Stimulated activated naive CD8-positive, alpha-beta T cell treated with anti-CD3 and anti-CD28 coated beads, Interleukin-15, Interleukin-2, amounts not matched to agents 100 ng/mL and 50 ng/mL, for 24 hours (primary cell): ENCODE measurements at regions not wholly inside any gene's neighbourhood (a gene's known extent, or its start where the extent isn't known, plus 50 kb on each side); places are given as distances from the start of the nearest gene placed in this dataset.

Experiments used
- H3K27ac Mint-ChIP-seq: one replicate; pipeline ENCODE4 v1.8.0; 2021; ENCODE audit warnings: mild to moderate bottlenecking, mixed read lengths
- H3K27me3 Mint-ChIP-seq: one replicate; pipeline ENCODE4 v1.8.0; 2021; ENCODE audit warnings: mixed read lengths
- H3K36me3 Mint-ChIP-seq: one replicate; pipeline ENCODE4 v1.8.0; 2021; ENCODE audit warnings: low read depth, mixed read lengths
- H3K4me1 Mint-ChIP-seq: one replicate; pipeline ENCODE4 v1.8.0; 2021; ENCODE audit warnings: low read depth, mixed read lengths
- H3K4me3 Mint-ChIP-seq: one replicate; pipeline ENCODE4 v1.8.0; 2021; ENCODE audit warnings: mild to moderate bottlenecking, mixed read lengths
- H3K9me3 Mint-ChIP-seq: one replicate; pipeline ENCODE4 v1.8.0; 2021; ENCODE audit warnings: mixed read lengths

DNA sequence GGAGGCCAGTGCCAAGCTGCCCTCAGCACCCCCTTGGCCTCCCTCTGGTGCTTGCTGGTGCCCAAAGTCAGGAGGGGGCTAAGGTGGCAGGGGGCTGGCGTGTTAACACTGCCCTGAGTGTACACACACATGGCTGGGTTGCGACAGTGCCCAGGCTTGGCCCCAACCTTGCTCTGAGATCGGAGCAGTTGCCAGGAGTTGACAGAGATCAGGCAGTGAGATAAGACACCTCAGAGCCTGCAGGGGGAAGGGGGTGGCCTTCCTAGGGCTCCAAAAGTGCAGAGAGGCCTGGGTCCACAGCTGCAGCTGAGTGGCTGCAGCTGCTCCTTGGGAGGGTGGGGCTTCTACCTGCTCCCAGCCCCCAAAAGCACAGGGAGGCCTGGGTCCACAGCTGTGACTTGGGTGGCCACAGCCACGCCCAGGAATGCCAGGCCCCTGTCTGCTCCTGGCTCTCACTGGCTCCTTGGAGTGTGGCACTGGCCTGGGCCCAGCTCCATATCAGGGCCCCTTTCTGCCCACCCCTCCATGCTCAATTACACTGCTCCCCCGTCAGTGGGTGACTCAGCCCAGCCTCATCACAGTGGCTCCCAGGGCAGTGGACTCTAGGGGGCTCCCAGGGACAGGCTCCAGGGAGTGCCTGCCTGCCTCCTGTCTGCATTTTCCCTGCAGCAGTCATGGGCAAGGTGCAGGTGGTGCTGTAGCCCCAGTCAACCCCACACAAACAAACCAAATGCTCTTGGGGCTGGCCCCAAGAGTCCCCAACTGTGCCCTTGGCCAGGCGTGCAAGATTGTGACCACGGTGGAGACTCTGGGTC, 56.4 kb upstream of the C15orf39 start:
- Mint-ChIP-seq H3K4me3 (no peak overlapping the region), H3K4me1 (peaks cover 7% of the 10 kb centered on the region), H3K27ac (no peak overlapping the region), H3K9me3 (peaks cover 26% of the 10 kb centered on the region), H3K36me3 (peaks cover 14% of the 10 kb centered on the region), H3K27me3 (peaks cover 5% of the 10 kb centered on the region)

DNA sequence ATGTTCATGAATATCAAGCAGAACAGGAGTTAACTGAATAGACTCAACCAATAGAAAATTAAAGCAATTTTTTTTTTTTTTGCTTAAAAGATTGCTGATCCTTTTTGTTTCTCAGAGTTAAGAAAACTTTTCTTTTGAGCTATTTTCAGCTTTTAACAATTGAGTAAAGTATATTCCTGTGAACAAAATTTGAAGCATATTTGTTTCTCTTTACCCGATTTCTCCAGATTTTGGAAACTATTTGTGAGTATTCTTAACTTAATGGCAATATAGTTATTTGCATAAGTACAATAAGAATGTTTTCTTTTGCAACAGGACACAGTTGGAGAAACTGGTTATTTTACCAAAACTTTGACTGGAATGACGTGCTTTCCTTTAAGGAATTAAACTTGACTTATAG, 53.4 kb upstream of the C15orf39 start:
- Mint-ChIP-seq H3K4me1 (peaks cover 20% of the 10 kb centered on the region), H3K9me3 (peaks cover 7% of the 10 kb centered on the region), H3K4me3 (no peak overlapping the region), H3K27me3 (no peaks in the 10 kb centered on the region), H3K36me3 (peaks cover under 1% of the 10 kb centered on the region), H3K27ac (no peak overlapping the region)

DNA sequence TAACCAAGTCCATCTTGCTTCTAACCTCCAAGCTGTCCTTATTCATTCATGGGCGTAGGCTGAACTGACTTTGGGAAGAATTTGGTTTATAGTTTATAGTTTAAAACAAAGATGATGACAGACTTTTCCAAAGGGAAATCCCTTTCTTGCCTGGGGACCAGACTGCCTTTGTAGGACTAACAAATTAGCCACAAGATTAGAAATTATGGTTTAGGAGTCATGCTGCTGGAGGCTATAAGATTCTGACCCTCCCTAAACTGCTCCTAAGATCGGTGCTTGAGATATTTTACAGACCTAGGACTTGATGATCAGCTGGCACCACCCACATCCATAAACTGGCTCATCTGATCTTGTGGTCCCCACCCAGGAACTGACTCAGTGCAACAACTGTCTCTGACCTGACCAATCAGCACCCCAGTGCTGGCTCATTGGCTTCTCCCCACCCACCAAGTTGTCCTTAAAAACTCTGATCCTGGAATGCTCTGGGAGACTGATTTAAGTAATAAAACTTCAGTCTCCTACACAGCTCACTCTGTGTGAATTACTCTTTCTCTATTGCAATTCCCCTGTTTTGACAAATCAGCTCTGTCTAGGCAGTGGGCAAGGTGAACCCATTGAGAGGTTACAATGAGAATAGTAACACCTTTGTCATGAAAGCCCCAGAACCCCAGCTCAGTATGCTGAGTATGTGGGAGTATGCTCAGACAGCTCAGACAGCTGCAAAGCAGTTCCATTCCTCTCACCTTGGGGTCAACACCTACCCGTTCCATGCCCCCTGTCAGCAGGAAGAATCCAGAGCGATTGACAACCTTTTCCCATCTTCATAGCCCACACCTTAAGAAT, 51.6 kb upstream of the C15orf39 start:
- peak overlapping the region; percentile 5 for H3K27ac Mint-ChIP-seq
- H3K36me3 Mint-ChIP-seq: no peaks in the 10 kb centered on the region
- H3K27me3 Mint-ChIP-seq: no peaks in the 10 kb centered on the region
- peaks cover 28% of the 10 kb centered on the region for H3K4me1 Mint-ChIP-seq
- H3K4me3 Mint-ChIP-seq: no peak overlapping the region
- H3K9me3 Mint-ChIP-seq: no peaks in the 10 kb centered on the region

DNA sequence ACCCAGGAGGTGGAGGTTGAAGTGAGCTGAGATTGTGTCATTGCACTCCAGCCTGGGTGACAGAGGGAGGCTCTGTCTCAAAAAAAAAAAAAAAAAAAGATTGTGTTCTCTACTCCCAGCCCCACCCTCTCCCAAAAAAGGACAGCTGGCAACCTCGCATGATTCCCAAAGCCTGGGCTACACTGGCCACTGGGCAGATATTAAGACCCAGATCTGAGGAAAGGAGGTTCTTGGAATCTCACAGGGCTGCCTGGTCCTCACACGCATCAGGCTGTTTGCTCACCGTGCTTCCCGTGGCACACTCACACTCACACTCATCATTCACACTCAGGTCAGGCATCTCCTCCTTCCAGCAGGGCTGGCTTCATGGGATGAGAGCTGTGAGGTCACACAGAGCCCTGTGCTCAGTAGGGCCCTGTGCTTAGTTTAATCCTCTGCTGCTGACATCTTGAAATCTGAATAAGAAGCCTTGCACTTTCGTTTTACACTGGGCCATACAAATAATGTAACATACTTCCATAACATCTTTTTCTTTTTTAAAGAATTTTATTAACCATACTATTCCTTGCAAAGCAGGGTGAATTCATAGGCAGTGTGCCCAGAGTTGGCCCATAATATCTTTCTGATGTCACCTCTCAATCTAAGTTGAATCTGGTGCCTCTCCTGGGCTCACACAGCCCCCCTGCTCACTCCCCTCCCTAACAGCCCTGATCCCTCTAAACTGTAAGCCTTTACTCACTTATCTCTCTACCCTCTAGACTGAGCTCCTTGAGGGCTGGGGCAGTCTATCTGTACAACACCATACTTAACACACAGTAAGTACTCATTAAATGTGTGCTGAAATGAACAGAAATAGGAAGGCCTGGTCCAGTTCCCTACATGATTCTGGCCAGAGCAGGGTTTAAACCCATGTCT, 50.2 kb upstream of the C15orf39 start:
- no peaks in the 10 kb centered on the region for H3K9me3 Mint-ChIP-seq
- peaks cover 28% of the 10 kb centered on the region for H3K4me1 Mint-ChIP-seq
- H3K27me3 Mint-ChIP-seq: no peaks in the 10 kb centered on the region
- H3K36me3 Mint-ChIP-seq: no peaks in the 10 kb centered on the region
- H3K4me3 Mint-ChIP-seq: no peak overlapping the region
- no peak overlapping the region for H3K27ac Mint-ChIP-seq
